Liver (tissue), 3 donors: ENCODE measurements at regions not wholly inside any gene's neighbourhood (a gene's known extent, or its start where the extent isn't known, plus 50 kb on each side); places are given as distances from the start of the nearest gene placed in this dataset.

ENCODE experiments used
- ATF3 ChIP-seq: IDR thresholded peaks from 2 replicates; pipeline ENCODE4 v1.6.1; 2016; ENCODE audit warnings: antibody characterized with exemption
- CTCF ChIP-seq: fragments of 150-350 bp; IDR thresholded peaks from 2 replicates; pipeline ENCODE4 v1.5.1; 2017; ENCODE audit warnings: improper control_type of control experiment, low read depth, low read length; ENCODE audit not compliant: missing input control
- FOXA1 ChIP-seq: IDR thresholded peaks from 2 replicates; pipeline ENCODE4 v1.6.1; 2016; ENCODE audit warnings: antibody characterized with exemption
- GABPA ChIP-seq, 2 donors: IDR thresholded peaks in 1 of 2; conservative IDR thresholded peaks in 1 of 2; 2 replicates each; pipeline ENCODE4 v1.6.1; 2016; ENCODE audit warnings: antibody characterized with exemption in 2 of 2, mild to moderate bottlenecking in 1 of 2, moderate library complexity in 1 of 2
- MAX ChIP-seq: IDR thresholded peaks from 2 replicates; pipeline ENCODE4 v1.6.1; 2016; ENCODE audit warnings: antibody characterized with exemption
- RAD21 ChIP-seq, 2 donors: IDR thresholded peaks; 2 replicates each; pipeline ENCODE4 v1.6.1; 2016; ENCODE audit warnings: antibody characterized with exemption in 2 of 2, mild to moderate bottlenecking in 2 of 2
- REST ChIP-seq: IDR thresholded peaks from 2 replicates; pipeline ENCODE4 v1.6.1; 2016; ENCODE audit warnings: antibody characterized with exemption, mild to moderate bottlenecking
- SP1 ChIP-seq: IDR thresholded peaks from 2 replicates; pipeline ENCODE4 v1.6.1; 2018; ENCODE audit warnings: antibody characterized with exemption, mild to moderate bottlenecking
- TAF1 ChIP-seq: conservative IDR thresholded peaks from 2 replicates; pipeline ENCODE4 v1.6.1; 2016; ENCODE audit warnings: antibody characterized with exemption, mild to moderate bottlenecking
- YY1 ChIP-seq: IDR thresholded peaks from 2 replicates; pipeline ENCODE4 v1.6.1; 2016; ENCODE audit warnings: antibody characterized with exemption, mild to moderate bottlenecking
- donor health status: healthy.
- donor health status: healthy.

- TF ChIP-seq CTCF, result no peak
- TF ChIP-seq TAF1, result no peak
- no peak for TF ChIP-seq FOXA1
- no peak for TF ChIP-seq ATF3
- no peak for TF ChIP-seq SP1
- no peak for TF ChIP-seq RAD21 (IDR thresholded peaks at IDR 0.05)
- no peak for TF ChIP-seq MAX
- TF ChIP-seq REST, result no peak
- no peak for TF ChIP-seq GABPA (IDR thresholded peaks at IDR 0.05 in 1 of 2, conservative IDR thresholded peaks at IDR 0.05 in 1 of 2)
- no peak for TF ChIP-seq YY1
Measured at GRCh38 chr6:115706324-115706723, 354.4 kb downstream of the FRK start.
